ENCODE measurements at regions not wholly inside any gene's neighbourhood (a gene's known extent, or its start where the extent isn't known, plus 50 kb on each side); places are given as distances from the start of the nearest gene placed in this dataset.

DNA sequence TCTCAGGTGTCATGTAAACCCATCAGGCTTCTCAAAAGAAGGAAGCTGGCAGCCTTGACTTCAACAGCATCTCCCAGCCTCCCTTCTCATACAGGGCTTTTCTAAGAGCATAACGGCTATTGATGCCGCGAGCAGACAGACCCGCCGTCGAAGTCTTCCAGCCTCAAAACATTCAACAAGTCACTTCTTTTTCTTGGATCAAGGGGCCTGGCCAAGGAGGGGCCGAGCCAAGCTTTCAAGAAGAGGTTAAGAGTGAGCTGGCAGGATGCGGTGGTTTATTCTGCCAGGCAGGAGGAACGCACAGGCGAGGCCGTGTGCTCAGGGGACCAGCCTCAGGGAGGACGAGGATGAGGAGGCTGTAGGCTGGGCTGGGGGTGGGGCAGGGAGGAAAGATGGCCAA, 102.9 kb upstream of the RFLNA start:
- Histone ChIP-seq H2BK20ac (ENCODE audit: low read length) (no peak overlapping the region), H4K91ac (replicated peaks; ENCODE audit: insufficient read length, low read length) (no peak overlapping the region), H3K27me3 (replicated peaks in 1 of 4; ENCODE audit: control insufficient read depth in 3 of 4, extremely low read depth in 1 of 4, insufficient read depth in 3 of 4, low read length in 3 of 4) (no peaks in the 10 kb centered on the region; a peak in 1 of 7 replicates), H4K20me1 (replicated peaks in 1 of 2; ENCODE audit: control insufficient read depth in 1 of 2, insufficient read depth in 2 of 2, low read length in 2 of 2) (no peaks in the 10 kb centered on the region), H3K4ac (replicated peaks; ENCODE audit: insufficient read length, low read depth, low read length) (no peak overlapping the region), H2BK120ac (replicated peaks; ENCODE audit: low read depth, low read length) (no peak overlapping the region), H3K4me3 (ENCODE audit: extremely low read depth in 1 of 4, insufficient read depth in 2 of 4, low read depth in 3 of 4, low read length in 4 of 4) (no peak overlapping the region), H3K9me3 (ENCODE audit: insufficient read depth in 2 of 2, low read depth in 1 of 2, low read length in 1 of 2) (peaks cover 3 to 7% of the 10 kb centered on the region in 2 experiments; a peak in 3 of 4 replicates), H3K4me1 (replicated peaks in 1 of 4; ENCODE audit: control insufficient read depth in 3 of 4, insufficient read depth in 4 of 4, low read length in 3 of 4) (peaks cover 0 to 8% (median 0%) of the 10 kb centered on the region in 4 experiments; a peak in 3 of 7 replicates), H2BK12ac (ENCODE audit: low read depth, low read length) (0 out of 2 replicates have a peak overlapping the region, but pooled peaks have one; percentile 33), H2AFZ (ENCODE audit: low read length) (no peak overlapping the region), H2BK5ac (ENCODE audit: low read depth, low read length) (no peak overlapping the region), H2BK15ac (ENCODE audit: low read length) (no peak overlapping the region), H3K23me2 (ENCODE audit: low read depth, low read length) (peaks cover under 1% of the 10 kb centered on the region; the same call in 1 of the 2 replicates), H3K9ac (replicated peaks in 1 of 4; ENCODE audit: extremely low read depth in 1 of 4, low read depth in 3 of 4, low read length in 3 of 4) (no peak overlapping the region), H3K18ac (ENCODE audit: extremely low read depth, low read length) (no peak overlapping the region), H3K79me2 (ENCODE audit: control insufficient read depth in 1 of 2, insufficient read depth in 2 of 2, low read length in 2 of 2) (no peaks in the 10 kb centered on the region), H4K8ac (ENCODE audit: extremely low read depth, insufficient read depth, low read length) (no peak overlapping the region), H3K27ac (ENCODE audit: low read depth, low read length) (no peak overlapping the region), H3K56ac (replicated peaks; ENCODE audit: insufficient read length, low read depth, low read length) (no peak overlapping the region), H3K36me3 (ENCODE audit: control insufficient read depth in 2 of 4, insufficient read depth in 4 of 4, low read length in 3 of 4) (no peaks in the 10 kb centered on the region), H3K79me1 (ENCODE audit: low read depth, low read length) (no peaks in the 10 kb centered on the region), H3K4me2 (ENCODE audit: insufficient read depth in 1 of 2, low read depth in 2 of 2, low read length in 2 of 2) (no peak overlapping the region), H2AK5ac (ENCODE audit: low read depth, low read length) (no peak overlapping the region), H4K5ac (ENCODE audit: insufficient read length, low read depth, low read length) (no peak overlapping the region), H3K14ac (ENCODE audit: insufficient read length) (no peak overlapping the region), H3K23ac (ENCODE audit: insufficient read length) (no peak overlapping the region)
- DNase-seq (ENCODE audit: low read depth in 1 of 2, low spot score in 2 of 2) (no peak), FAIRE-seq (no peak)
- ChIA-PET POLR2A (ENCODE audit: partially characterized antibody) (no interaction called here), CTCF (ENCODE audit: partially characterized antibody) (no interaction called here)
- WGBS, 2 experiments (ENCODE audit: extremely low coverage in 1 of 2, insufficient coverage in 1 of 2, insufficient read length in 1 of 2, insufficient replicate concordance in 2 of 2, low coverage in 1 of 2, low lambda C conversion rate in 2 of 2, missing lambda C conversion rate in 1 of 2) = 92% methylated on average over 12 of the region's 12 CpGs; no CpG with 5 or more reads in 1 of the 2 experiments
- TF ChIP-seq, protein P1, sequence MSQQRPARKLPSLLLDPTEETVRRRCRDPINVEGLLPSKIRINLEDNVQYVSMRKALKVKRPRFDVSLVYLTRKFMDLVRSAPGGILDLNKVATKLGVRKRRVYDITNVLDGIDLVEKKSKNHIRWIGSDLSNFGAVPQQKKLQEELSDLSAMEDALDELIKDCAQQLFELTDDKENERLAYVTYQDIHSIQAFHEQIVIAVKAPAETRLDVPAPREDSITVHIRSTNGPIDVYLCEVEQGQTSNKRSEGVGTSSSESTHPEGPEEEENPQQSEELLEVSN (IDR thresholded peaks at IDR 0.05) = no peak
- TF ChIP-seq TEAD4 (IDR thresholded peaks at IDR 0.05; ENCODE audit: low read depth, low read length) (no peak), NANOG (IDR thresholded peaks at IDR 0.05; ENCODE audit: insufficient read depth, low read depth, low read length, poor library complexity, severe bottlenecking) (no peak), RFX5 (IDR thresholded peaks at IDR 0.05; ENCODE audit: borderline replicate concordance, low read depth, low read length) (no peak), CREB1 (IDR thresholded peaks at IDR 0.05) (no peak), SUZ12 (IDR thresholded peaks at IDR 0.05; ENCODE audit: low read length) (no peak), JUND (IDR thresholded peaks at IDR 0.05; ENCODE audit: low read length) (no peak), CHD1 (IDR thresholded peaks at IDR 0.05; ENCODE audit: low read depth, low read length) (no peak), TAF7 (optimal IDR thresholded peaks at IDR 0.05; ENCODE audit: borderline replicate concordance, low read depth, low read length) (no peak), GTF2F1 (IDR thresholded peaks at IDR 0.05; ENCODE audit: borderline replicate concordance, low read depth, low read length) (no peak), GABPA (IDR thresholded peaks at IDR 0.05; ENCODE audit: borderline replicate concordance, insufficient read depth, low read length) (no peak)
- TF ChIP-seq, protein P2, sequence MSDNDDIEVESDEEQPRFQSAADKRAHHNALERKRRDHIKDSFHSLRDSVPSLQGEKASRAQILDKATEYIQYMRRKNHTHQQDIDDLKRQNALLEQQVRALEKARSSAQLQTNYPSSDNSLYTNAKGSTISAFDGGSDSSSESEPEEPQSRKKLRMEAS (IDR thresholded peaks at IDR 0.05) = no peak
- TF ChIP-seq, protein P3, sequence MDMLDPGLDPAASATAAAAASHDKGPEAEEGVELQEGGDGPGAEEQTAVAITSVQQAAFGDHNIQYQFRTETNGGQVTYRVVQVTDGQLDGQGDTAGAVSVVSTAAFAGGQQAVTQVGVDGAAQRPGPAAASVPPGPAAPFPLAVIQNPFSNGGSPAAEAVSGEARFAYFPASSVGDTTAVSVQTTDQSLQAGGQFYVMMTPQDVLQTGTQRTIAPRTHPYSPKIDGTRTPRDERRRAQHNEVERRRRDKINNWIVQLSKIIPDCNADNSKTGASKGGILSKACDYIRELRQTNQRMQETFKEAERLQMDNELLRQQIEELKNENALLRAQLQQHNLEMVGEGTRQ (IDR thresholded peaks at IDR 0.05; ENCODE audit: low read length) = no peak
